ENCODE measurements at regions not wholly inside any gene's neighbourhood (a gene's known extent, or its start where the extent isn't known, plus 50 kb on each side); places are given as distances from the start of the nearest gene placed in this dataset.

DNA sequence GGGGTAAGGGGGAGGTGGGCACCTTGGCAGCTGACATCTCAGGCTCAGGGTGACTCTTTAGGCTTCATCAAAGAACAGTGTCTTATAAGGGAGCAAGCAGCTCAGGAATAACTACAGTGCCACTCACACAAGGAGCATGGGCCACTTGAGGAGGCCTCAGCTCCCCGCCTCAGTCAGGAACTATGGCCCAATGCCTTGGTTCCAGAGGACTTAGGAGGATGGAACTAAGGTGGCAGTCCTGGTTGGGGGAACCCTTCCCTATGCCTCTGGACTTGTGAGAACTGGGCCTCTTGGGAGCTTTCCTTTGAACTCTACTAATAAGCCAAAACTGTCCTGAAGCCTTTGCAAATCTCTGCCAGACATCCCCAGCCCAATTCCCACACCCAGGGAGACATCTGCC is 160.6 kb downstream of the EFNB1 start:
- Histone ChIP-seq H2BK15ac (ENCODE audit: low read length) (peak overlapping the region; percentile 43), H3K27ac (replicated peaks; ENCODE audit: low read length) (peak overlapping the region; percentile 35), H3K4me2 (ENCODE audit: insufficient read depth, low read length, poor library complexity, severe bottlenecking) (no peak overlapping the region), H2AFZ (ENCODE audit: low read length) (peak overlapping the region; percentile 15), H3K4ac (ENCODE audit: low read length) (no peak overlapping the region), H2BK5ac (ENCODE audit: low read length) (peak overlapping the region; percentile 82), H3K23ac (ENCODE audit: low read depth, low read length, poor library complexity) (no peak overlapping the region), H3K4me1 (ENCODE audit: control insufficient read depth in 2 of 2, insufficient read depth in 1 of 2, low read depth in 1 of 2, low read length in 2 of 2) (peaks cover 3 to 15% of the 10 kb centered on the region in 2 donors), H2BK120ac (ENCODE audit: low read depth, low read length) (peak overlapping the region; percentile 54), H3K4me3 (ENCODE audit: low read length in 2 of 2) (no peak overlapping the region), H3K14ac (ENCODE audit: low read length) (no peak overlapping the region), H4K91ac (ENCODE audit: low read depth, low read length, poor library complexity) (no peak overlapping the region), H3K9me3 (replicated peaks in 1 of 2; ENCODE audit: control insufficient read depth in 2 of 2, insufficient read depth in 1 of 2, low read depth in 1 of 2, low read length in 2 of 2) (no peaks in the 10 kb centered on the region), H4K8ac (ENCODE audit: low read depth, low read length) (no peak overlapping the region), H3K9ac (ENCODE audit: low read depth, low read length, poor library complexity) (no peak overlapping the region), H2BK12ac (ENCODE audit: low read length) (no peak overlapping the region), H3K27me3 (ENCODE audit: control insufficient read depth in 3 of 3, insufficient read depth in 3 of 3, low read depth in 1 of 3, low read length in 3 of 3) (peaks cover 0 to 12% (median 0%) of the 10 kb centered on the region in 3 experiments), H3K18ac (ENCODE audit: low read length) (peak overlapping the region; percentile 71), H2AK5ac (ENCODE audit: low read depth, low read length) (peak overlapping the region; percentile 28), H3K36me3 (replicated peaks in 1 of 2; ENCODE audit: control insufficient read depth in 2 of 2, insufficient read depth in 2 of 2, low read length in 2 of 2) (no peaks in the 10 kb centered on the region), H3K79me1 (ENCODE audit: low read depth, low read length) (no peaks in the 10 kb centered on the region)
- no CpG with 5 or more reads among the region's 1 CpG for WGBS, 2 donors (ENCODE audit: extremely low coverage in 2 of 2, insufficient read length in 2 of 2, insufficient replicate concordance in 1 of 2)
- no peak for DNase-seq (ENCODE audit: low spot score)

DNA sequence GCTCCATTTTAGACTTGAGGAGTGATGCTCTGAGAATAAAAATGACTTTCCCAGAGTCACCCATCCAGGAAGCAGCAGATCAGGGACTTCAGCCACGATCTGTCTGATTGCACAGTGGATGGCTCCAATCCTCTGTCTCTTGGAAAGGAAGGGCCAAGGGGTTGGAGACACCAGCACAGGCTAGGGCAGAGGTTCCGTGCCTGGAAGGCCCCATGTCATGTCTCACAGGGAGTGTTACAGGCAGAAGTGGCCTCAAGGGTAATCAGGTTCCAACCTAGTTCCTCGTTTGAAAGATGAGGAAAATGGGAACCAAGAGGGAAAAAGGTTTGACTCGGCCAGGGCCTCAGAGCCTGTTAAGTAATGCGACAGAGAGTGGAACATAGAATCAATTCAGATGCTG is 160.0 kb downstream of the EFNB1 start:
- H3K79me1 ChIP-seq (ENCODE audit: low read depth, low read length): no peaks in the 10 kb centered on the region
- no peak overlapping the region for H2AFZ ChIP-seq (ENCODE audit: low read length)
- no peak overlapping the region for H3K9ac ChIP-seq (ENCODE audit: low read depth, low read length, poor library complexity)
- H2BK120ac ChIP-seq (ENCODE audit: low read depth, low read length): no peak overlapping the region
- no peaks in the 10 kb centered on the region for H3K36me3 ChIP-seq (replicated peaks in 1 of 2; ENCODE audit: control insufficient read depth in 2 of 2, insufficient read depth in 2 of 2, low read length in 2 of 2)
- H3K27ac ChIP-seq (replicated peaks; ENCODE audit: low read length): no peak overlapping the region
- peaks cover 3 to 15% of the 10 kb centered on the region in 2 donors for H3K4me1 ChIP-seq (ENCODE audit: control insufficient read depth in 2 of 2, insufficient read depth in 1 of 2, low read depth in 1 of 2, low read length in 2 of 2)
- no peak overlapping the region for H4K8ac ChIP-seq (ENCODE audit: low read depth, low read length)
- H2AK5ac ChIP-seq (ENCODE audit: low read depth, low read length): no peak overlapping the region
- WGBS, 2 donors (ENCODE audit: extremely low coverage in 2 of 2, insufficient read length in 2 of 2, insufficient replicate concordance in 1 of 2): no CpG with 5 or more reads among the region's 5 CpGs
- no peaks in the 10 kb centered on the region for H3K9me3 ChIP-seq (replicated peaks in 1 of 2; ENCODE audit: control insufficient read depth in 2 of 2, insufficient read depth in 1 of 2, low read depth in 1 of 2, low read length in 2 of 2)
- no peak overlapping the region for H4K91ac ChIP-seq (ENCODE audit: low read depth, low read length, poor library complexity)
- H2BK5ac ChIP-seq (ENCODE audit: low read length): no peak overlapping the region
- no peak overlapping the region for H3K18ac ChIP-seq (ENCODE audit: low read length)
- no peak overlapping the region for H2BK15ac ChIP-seq (ENCODE audit: low read length)
- H3K4ac ChIP-seq (ENCODE audit: low read length): no peak overlapping the region
- H3K4me2 ChIP-seq (ENCODE audit: insufficient read depth, low read length, poor library complexity, severe bottlenecking): no peak overlapping the region
- peaks cover 0 to 12% (median 0%) of the 10 kb centered on the region in 3 experiments for H3K27me3 ChIP-seq (ENCODE audit: control insufficient read depth in 3 of 3, insufficient read depth in 3 of 3, low read depth in 1 of 3, low read length in 3 of 3)
- H3K14ac ChIP-seq (ENCODE audit: low read length): no peak overlapping the region
- no peak overlapping the region for H3K23ac ChIP-seq (ENCODE audit: low read depth, low read length, poor library complexity)
- no peak overlapping the region for H3K4me3 ChIP-seq (ENCODE audit: low read length in 2 of 2)
- DNase-seq (ENCODE audit: low spot score): no peak
- H2BK12ac ChIP-seq (ENCODE audit: low read length): no peak overlapping the region

DNA sequence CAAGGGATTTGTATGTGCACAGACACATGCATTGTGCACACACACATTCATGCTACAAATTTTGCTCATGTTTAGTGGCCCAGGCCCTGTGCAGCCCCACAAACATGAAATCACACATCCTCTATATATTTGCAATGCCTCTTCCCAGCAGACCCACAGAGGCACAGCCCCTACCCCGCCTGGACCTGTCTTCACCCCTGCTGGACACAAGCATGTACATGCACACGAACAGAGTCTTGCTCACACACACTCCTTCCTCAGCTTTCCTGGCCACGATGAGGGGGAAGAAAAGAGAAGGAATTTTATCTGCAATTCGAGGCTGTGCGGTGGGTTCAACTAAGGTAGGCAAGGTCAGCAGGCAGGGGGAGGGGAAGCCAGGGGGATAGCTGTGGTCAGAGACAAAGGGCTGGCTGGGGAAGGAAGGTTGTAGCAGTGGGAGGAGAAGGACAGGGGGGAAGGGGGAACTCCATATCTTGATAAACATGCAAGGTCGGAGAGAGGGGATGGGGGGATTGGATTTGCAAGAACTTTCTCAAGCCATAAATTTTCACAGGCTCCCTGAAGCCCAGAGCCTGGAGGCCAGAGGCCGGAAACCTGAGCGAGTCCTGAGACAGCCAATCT is 156.4 kb downstream of the EFNB1 start:
- no peak for DNase-seq (ENCODE audit: low spot score)
- Histone ChIP-seq H3K27me3 (ENCODE audit: control insufficient read depth in 3 of 3, insufficient read depth in 3 of 3, low read depth in 1 of 3, low read length in 3 of 3) (peaks cover 0 to 7% (median 0%) of the 10 kb centered on the region in 3 experiments), H2BK12ac (ENCODE audit: low read length) (peak overlapping the region; percentile 22), H3K23ac (ENCODE audit: low read depth, low read length, poor library complexity) (no peak overlapping the region), H2BK5ac (ENCODE audit: low read length) (no peak overlapping the region), H3K4ac (ENCODE audit: low read length) (no peak overlapping the region), H3K9ac (ENCODE audit: low read depth, low read length, poor library complexity) (no peak overlapping the region), H3K14ac (ENCODE audit: low read length) (no peak overlapping the region), H4K91ac (ENCODE audit: low read depth, low read length, poor library complexity) (no peak overlapping the region), H4K8ac (ENCODE audit: low read depth, low read length) (no peak overlapping the region), H2AK5ac (ENCODE audit: low read depth, low read length) (no peak overlapping the region), H3K18ac (ENCODE audit: low read length) (peak overlapping the region; percentile 80), H3K4me1 (ENCODE audit: control insufficient read depth in 2 of 2, insufficient read depth in 1 of 2, low read depth in 1 of 2, low read length in 2 of 2) (peaks cover 1 to 12% of the 10 kb centered on the region in 2 donors), H3K79me1 (ENCODE audit: low read depth, low read length) (no peaks in the 10 kb centered on the region), H3K9me3 (replicated peaks in 1 of 2; ENCODE audit: control insufficient read depth in 2 of 2, insufficient read depth in 1 of 2, low read depth in 1 of 2, low read length in 2 of 2) (no peaks in the 10 kb centered on the region), H2AFZ (ENCODE audit: low read length) (peak overlapping the region; percentile 32), H3K4me2 (ENCODE audit: insufficient read depth, low read length, poor library complexity, severe bottlenecking) (no peak overlapping the region), H3K36me3 (replicated peaks in 1 of 2; ENCODE audit: control insufficient read depth in 2 of 2, insufficient read depth in 2 of 2, low read length in 2 of 2) (no peaks in the 10 kb centered on the region), H2BK15ac (ENCODE audit: low read length) (no peak overlapping the region), H2BK120ac (ENCODE audit: low read depth, low read length) (no peak overlapping the region), H3K27ac (replicated peaks; ENCODE audit: low read length) (no peak overlapping the region), H3K4me3 (ENCODE audit: low read length in 2 of 2) (no peak overlapping the region)
- no CpG with 5 or more reads among the region's 8 CpGs for WGBS, 2 donors (ENCODE audit: extremely low coverage in 2 of 2, insufficient read length in 2 of 2, insufficient replicate concordance in 1 of 2)

DNA sequence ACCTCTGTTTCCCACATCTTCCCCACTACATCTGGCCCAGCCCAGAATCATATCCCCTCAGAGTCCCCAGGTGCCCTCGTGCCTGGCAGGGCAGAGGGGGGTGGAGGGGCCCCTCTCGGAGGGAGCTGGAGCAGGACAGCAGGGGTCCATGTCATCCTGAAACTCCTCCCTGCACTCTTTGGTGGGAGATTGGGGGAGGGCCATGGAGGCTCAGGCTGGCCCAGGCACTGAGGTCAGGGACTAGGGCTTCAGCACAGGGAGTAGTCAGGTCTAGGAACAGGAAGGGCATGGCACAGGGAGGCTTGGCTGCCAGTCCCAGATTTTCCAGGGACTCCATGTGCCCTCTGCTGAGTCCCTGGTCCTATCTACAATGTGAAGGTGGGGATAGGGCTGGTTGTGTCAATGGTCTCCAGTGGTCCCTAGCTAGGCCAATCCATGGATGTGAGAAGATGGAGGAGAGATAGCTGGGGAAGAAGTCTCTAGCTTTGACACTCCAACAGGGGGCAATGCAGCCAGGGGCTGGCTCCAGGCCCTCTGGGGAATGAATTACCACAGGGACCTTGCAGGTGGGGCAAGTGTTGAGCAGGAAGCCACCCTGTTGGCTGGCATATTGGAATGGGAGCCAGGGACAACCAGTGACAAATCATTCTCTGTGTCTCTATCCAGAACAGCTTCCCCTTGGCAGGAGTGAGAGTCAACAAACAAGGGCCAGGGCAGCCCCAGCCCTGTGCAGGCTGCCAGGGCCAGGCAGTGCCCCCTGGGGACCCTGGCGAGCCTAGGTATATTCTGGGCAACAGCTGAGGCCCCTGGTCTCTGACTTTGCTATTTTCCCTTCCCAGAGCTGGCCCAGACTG is 154.4 kb downstream of the EFNB1 start:
- Histone ChIP-seq H2AK5ac (ENCODE audit: low read depth, low read length) (no peak overlapping the region), H3K9me3 (replicated peaks in 1 of 2; ENCODE audit: control insufficient read depth in 2 of 2, insufficient read depth in 1 of 2, low read depth in 1 of 2, low read length in 2 of 2) (no peaks in the 10 kb centered on the region), H3K9ac (ENCODE audit: low read depth, low read length, poor library complexity) (no peak overlapping the region), H3K27ac (replicated peaks; ENCODE audit: low read length) (no peak overlapping the region), H3K18ac (ENCODE audit: low read length) (no peak overlapping the region), H3K4me2 (ENCODE audit: insufficient read depth, low read length, poor library complexity, severe bottlenecking) (no peak overlapping the region), H2AFZ (ENCODE audit: low read length) (no peak overlapping the region), H3K36me3 (replicated peaks in 1 of 2; ENCODE audit: control insufficient read depth in 2 of 2, insufficient read depth in 2 of 2, low read length in 2 of 2) (no peaks in the 10 kb centered on the region), H3K27me3 (ENCODE audit: control insufficient read depth in 3 of 3, insufficient read depth in 3 of 3, low read depth in 1 of 3, low read length in 3 of 3) (peaks cover 0 to 2% (median 0%) of the 10 kb centered on the region in 3 experiments), H2BK120ac (ENCODE audit: low read depth, low read length) (no peak overlapping the region), H3K4me3 (ENCODE audit: low read length in 2 of 2) (no peak overlapping the region), H2BK12ac (ENCODE audit: low read length) (no peak overlapping the region), H3K4ac (ENCODE audit: low read length) (no peak overlapping the region), H3K14ac (ENCODE audit: low read length) (no peak overlapping the region), H4K8ac (ENCODE audit: low read depth, low read length) (peak overlapping the region; percentile 17), H4K91ac (ENCODE audit: low read depth, low read length, poor library complexity) (no peak overlapping the region), H2BK15ac (ENCODE audit: low read length) (no peak overlapping the region), H3K23ac (ENCODE audit: low read depth, low read length, poor library complexity) (no peak overlapping the region), H3K79me1 (ENCODE audit: low read depth, low read length) (no peaks in the 10 kb centered on the region), H3K4me1 (ENCODE audit: control insufficient read depth in 2 of 2, insufficient read depth in 1 of 2, low read depth in 1 of 2, low read length in 2 of 2) (peaks cover 0 to 12% of the 10 kb centered on the region in 2 donors), H2BK5ac (ENCODE audit: low read length) (peak overlapping the region; percentile 24)
- WGBS, 2 donors (ENCODE audit: extremely low coverage in 2 of 2, insufficient read length in 2 of 2, insufficient replicate concordance in 1 of 2): no CpG with 5 or more reads among the region's 3 CpGs
- DNase-seq (ENCODE audit: low spot score): no peak

Measured in neuronal stem cell (in vitro differentiated cells).